ENCODE measurements at regions not wholly inside any gene's neighbourhood (a gene's known extent, or its start where the extent isn't known, plus 50 kb on each side); places are given as distances from the start of the nearest gene placed in this dataset.

- H3K4me3 ChIP-seq (ENCODE audit: low read length): no peak overlapping the region
- TF ChIP-seq ZNF274 (IDR thresholded peaks at IDR 0.05; ENCODE audit: low read depth, low read length): no peak
These were observed 400.3 kb upstream of the ADARB2 start for GRCh38 chr10:2137549-2138174.

- no peak for TF ChIP-seq ZNF274 (IDR thresholded peaks at IDR 0.05; ENCODE audit: low read depth, low read length)
- no peak overlapping the region for H3K4me3 ChIP-seq (ENCODE audit: low read length)
These were observed 393.5 kb upstream of the ADARB2 start for GRCh38 chr10:2130705-2131305.

- H3K4me3 ChIP-seq (ENCODE audit: low read length): no peak overlapping the region
These were observed 391.7 kb upstream of the ADARB2 start for GRCh38 chr10:2128991-2129390.

GRCh38 chr10:2124135-2124534, 386.8 kb upstream of the ADARB2 start:
- TF ChIP-seq ZNF274 (IDR thresholded peaks at IDR 0.05; ENCODE audit: low read depth, low read length): no peak
- no peak overlapping the region for H3K4me3 ChIP-seq (ENCODE audit: low read length)

More at GRCh38 chr10:2128991-2129390, 391.7 kb upstream of the ADARB2 start:
- no peak for TF ChIP-seq ZNF274 (IDR thresholded peaks at IDR 0.05; ENCODE audit: low read depth, low read length)

- TF ChIP-seq ZNF274 (IDR thresholded peaks at IDR 0.05; ENCODE audit: low read depth, low read length): no peak
- H3K4me3 ChIP-seq (ENCODE audit: low read length): no peak overlapping the region
These were observed 385.3 kb upstream of the ADARB2 start for GRCh38 chr10:2122431-2123124.

- no peak for TF ChIP-seq ZNF274 (IDR thresholded peaks at IDR 0.05; ENCODE audit: low read depth, low read length)
- H3K4me3 ChIP-seq (ENCODE audit: low read length): no peak overlapping the region
These were observed 384.6 kb upstream of the ADARB2 start for GRCh38 chr10:2121929-2122328.

- TF ChIP-seq ZNF274 (IDR thresholded peaks at IDR 0.05; ENCODE audit: low read depth, low read length): no peak
- H3K4me3 ChIP-seq (ENCODE audit: low read length): no peak overlapping the region
These were observed 384.0 kb upstream of the ADARB2 start for GRCh38 chr10:2121315-2121714.

- H3K4me3 ChIP-seq (ENCODE audit: low read length): no peak overlapping the region
- TF ChIP-seq ZNF274 (IDR thresholded peaks at IDR 0.05; ENCODE audit: low read depth, low read length): no peak
These were observed 383.4 kb upstream of the ADARB2 start for GRCh38 chr10:2120746-2121145.

GRCh38 chr10:2119316-2119715, 382.0 kb upstream of the ADARB2 start:
- H3K4me3 ChIP-seq (ENCODE audit: low read length): no peak overlapping the region
- TF ChIP-seq ZNF274 (IDR thresholded peaks at IDR 0.05; ENCODE audit: low read depth, low read length): no peak

GRCh38 chr10:2118201-2118600, 380.9 kb upstream of the ADARB2 start:
- TF ChIP-seq ZNF274 (IDR thresholded peaks at IDR 0.05; ENCODE audit: low read depth, low read length): no peak
- no peak overlapping the region for H3K4me3 ChIP-seq (ENCODE audit: low read length)

GRCh38 chr10:2117641-2118040, 380.3 kb upstream of the ADARB2 start:
- H3K4me3 ChIP-seq (ENCODE audit: low read length): no peak overlapping the region
- TF ChIP-seq ZNF274 (IDR thresholded peaks at IDR 0.05; ENCODE audit: low read depth, low read length): no peak

GRCh38 chr10:2111965-2112364, 374.6 kb upstream of the ADARB2 start:
- no peak for TF ChIP-seq ZNF274 (IDR thresholded peaks at IDR 0.05; ENCODE audit: low read depth, low read length)
- no peak overlapping the region for H3K4me3 ChIP-seq (ENCODE audit: low read length)

GRCh38 chr10:2108496-2108895, 371.2 kb upstream of the ADARB2 start:
- no peak overlapping the region for H3K4me3 ChIP-seq (ENCODE audit: low read length)
- no peak for TF ChIP-seq ZNF274 (IDR thresholded peaks at IDR 0.05; ENCODE audit: low read depth, low read length)

- H3K4me3 ChIP-seq (ENCODE audit: low read length): no peak overlapping the region
- TF ChIP-seq ZNF274 (IDR thresholded peaks at IDR 0.05; ENCODE audit: low read depth, low read length): no peak
These were observed 369.3 kb upstream of the ADARB2 start for GRCh38 chr10:2106641-2107040.

- TF ChIP-seq ZNF274 (IDR thresholded peaks at IDR 0.05; ENCODE audit: low read depth, low read length): no peak
- no peak overlapping the region for H3K4me3 ChIP-seq (ENCODE audit: low read length)
These were observed 362.0 kb upstream of the ADARB2 start for GRCh38 chr10:2099321-2099720.

All from GM08714 (cell line).